ENCODE measurements at regions not wholly inside any gene's neighbourhood (a gene's known extent, or its start where the extent isn't known, plus 50 kb on each side); places are given as distances from the start of the nearest gene placed in this dataset.

DNA sequence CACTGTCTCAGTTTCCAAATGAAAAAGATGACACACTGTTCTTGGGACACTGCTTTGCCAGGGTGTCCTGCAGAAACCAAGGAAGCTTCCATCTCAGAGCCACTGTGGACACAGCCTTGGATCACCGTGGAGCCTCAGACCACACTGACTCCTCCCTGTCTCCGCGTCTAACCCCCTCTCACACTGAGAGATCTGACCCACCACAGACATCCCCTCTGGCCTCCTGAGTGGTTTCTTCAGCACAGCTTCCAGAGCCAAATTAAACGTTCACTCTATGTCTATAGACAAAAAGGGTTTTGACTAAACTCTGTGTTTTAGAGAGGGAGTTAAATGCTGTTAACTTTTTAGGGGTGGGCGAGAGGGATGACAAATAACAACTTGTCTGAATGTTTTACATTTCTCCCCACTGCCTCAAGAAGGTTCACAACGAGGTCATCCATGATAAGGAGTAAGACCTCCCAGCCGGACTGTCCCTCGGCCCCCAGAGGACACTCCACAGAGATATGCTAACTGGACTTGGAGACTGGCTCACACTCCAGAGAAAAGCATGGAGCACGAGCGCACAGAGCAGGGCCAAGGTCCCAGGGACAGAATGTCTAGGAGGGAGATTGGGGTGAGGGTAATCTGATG lies 113.4 kb upstream of the PKDCC start:
- TF ChIP-seq, protein P1, sequence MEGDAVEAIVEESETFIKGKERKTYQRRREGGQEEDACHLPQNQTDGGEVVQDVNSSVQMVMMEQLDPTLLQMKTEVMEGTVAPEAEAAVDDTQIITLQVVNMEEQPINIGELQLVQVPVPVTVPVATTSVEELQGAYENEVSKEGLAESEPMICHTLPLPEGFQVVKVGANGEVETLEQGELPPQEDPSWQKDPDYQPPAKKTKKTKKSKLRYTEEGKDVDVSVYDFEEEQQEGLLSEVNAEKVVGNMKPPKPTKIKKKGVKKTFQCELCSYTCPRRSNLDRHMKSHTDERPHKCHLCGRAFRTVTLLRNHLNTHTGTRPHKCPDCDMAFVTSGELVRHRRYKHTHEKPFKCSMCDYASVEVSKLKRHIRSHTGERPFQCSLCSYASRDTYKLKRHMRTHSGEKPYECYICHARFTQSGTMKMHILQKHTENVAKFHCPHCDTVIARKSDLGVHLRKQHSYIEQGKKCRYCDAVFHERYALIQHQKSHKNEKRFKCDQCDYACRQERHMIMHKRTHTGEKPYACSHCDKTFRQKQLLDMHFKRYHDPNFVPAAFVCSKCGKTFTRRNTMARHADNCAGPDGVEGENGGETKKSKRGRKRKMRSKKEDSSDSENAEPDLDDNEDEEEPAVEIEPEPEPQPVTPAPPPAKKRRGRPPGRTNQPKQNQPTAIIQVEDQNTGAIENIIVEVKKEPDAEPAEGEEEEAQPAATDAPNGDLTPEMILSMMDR (conservative IDR thresholded peaks at IDR 0.05; ENCODE audit: low read depth, low read length): no peak
- TF ChIP-seq EZH2 (IDR thresholded peaks at IDR 0.05; ENCODE audit: borderline replicate concordance, low read depth, low read length, poor library complexity, severe bottlenecking): no peak

Data from A673 (cell line).